ENCODE measurements at regions not wholly inside any gene's neighbourhood (a gene's known extent, or its start where the extent isn't known, plus 50 kb on each side); places are given as distances from the start of the nearest gene placed in this dataset.

GRCh38 chr3:22542311-22542710 is 660.8 kb upstream of the UBE2E2 start:
- no peaks in the 10 kb centered on the region for H3K27me3 Mint-ChIP-seq (ENCODE audit: low read depth)
- no peak overlapping the region for H3K27ac Mint-ChIP-seq
- H3K9me3 Mint-ChIP-seq, result peaks cover 0 to 3% of the 10 kb centered on the region in 2 donors
- H3K36me3 Mint-ChIP-seq (ENCODE audit: insufficient read depth in 2 of 2), result no peaks in the 10 kb centered on the region
- DNase-seq (no peak), ATAC-seq (replicated peaks in 1 of 2) (no peak)
- H3K4me1 Mint-ChIP-seq (ENCODE audit: low read depth), result no peaks in the 10 kb centered on the region
- no peak overlapping the region for H3K4me3 Mint-ChIP-seq

GRCh38 chr3:22555753-22556435 is 647.2 kb upstream of the UBE2E2 start:
- H3K27me3 Mint-ChIP-seq (ENCODE audit: low read depth), result no peaks in the 10 kb centered on the region
- H3K36me3 Mint-ChIP-seq (ENCODE audit: insufficient read depth in 2 of 2), result no peaks in the 10 kb centered on the region
- no peak overlapping the region for H3K27ac Mint-ChIP-seq
- H3K4me1 Mint-ChIP-seq (ENCODE audit: low read depth), result no peaks in the 10 kb centered on the region
- no peak for ATAC-seq (replicated peaks in 1 of 2)
- no peak for DNase-seq
- peaks cover 2% of the 10 kb centered on the region in 2 donors for H3K9me3 Mint-ChIP-seq
- no peak overlapping the region for H3K4me3 Mint-ChIP-seq

GRCh38 chr3:22565393-22565792 is 637.7 kb upstream of the UBE2E2 start:
- DNase-seq (no peak), ATAC-seq (replicated peaks in 1 of 2) (no peak)
- Mint-ChIP-seq H3K36me3 (ENCODE audit: insufficient read depth in 2 of 2) (no peaks in the 10 kb centered on the region), H3K27me3 (ENCODE audit: low read depth) (no peaks in the 10 kb centered on the region), H3K4me3 (no peak overlapping the region), H3K27ac (no peak overlapping the region), H3K9me3 (no peaks in the 10 kb centered on the region), H3K4me1 (ENCODE audit: low read depth) (no peaks in the 10 kb centered on the region)

GRCh38 chr3:22568285-22568684 is 634.8 kb upstream of the UBE2E2 start:
- Mint-ChIP-seq H3K27me3 (ENCODE audit: low read depth) (no peaks in the 10 kb centered on the region), H3K36me3 (ENCODE audit: insufficient read depth in 2 of 2) (no peaks in the 10 kb centered on the region), H3K4me1 (ENCODE audit: low read depth) (no peaks in the 10 kb centered on the region), H3K4me3 (no peak overlapping the region), H3K9me3 (no peaks in the 10 kb centered on the region), H3K27ac (no peak overlapping the region)
- DNase-seq (no peak), ATAC-seq (replicated peaks in 1 of 2) (no peak)

- Mint-ChIP-seq H3K27ac (no peak overlapping the region), H3K4me3 (no peak overlapping the region), H3K4me1 (ENCODE audit: low read depth) (no peaks in the 10 kb centered on the region), H3K36me3 (ENCODE audit: insufficient read depth in 2 of 2) (no peaks in the 10 kb centered on the region), H3K27me3 (ENCODE audit: low read depth) (no peaks in the 10 kb centered on the region), H3K9me3 (no peaks in the 10 kb centered on the region)
- no peak for DNase-seq
- ATAC-seq (replicated peaks in 1 of 2), result no peak
Observed at GRCh38 chr3:22569570-22569969, 633.6 kb upstream of the UBE2E2 start.

- Mint-ChIP-seq H3K27ac (no peak overlapping the region), H3K36me3 (ENCODE audit: insufficient read depth in 2 of 2) (no peaks in the 10 kb centered on the region), H3K4me3 (no peak overlapping the region), H3K4me1 (ENCODE audit: low read depth) (no peaks in the 10 kb centered on the region), H3K9me3 (peaks cover 1 to 4% of the 10 kb centered on the region in 2 donors), H3K27me3 (ENCODE audit: low read depth) (no peaks in the 10 kb centered on the region)
- ATAC-seq (replicated peaks in 1 of 2) (no peak), DNase-seq (no peak)
Observed at GRCh38 chr3:22581007-22581406, 622.1 kb upstream of the UBE2E2 start.

- no peak for ATAC-seq (replicated peaks in 1 of 2)
Observed at GRCh38 chr3:22582266-22582665, 620.9 kb upstream of the UBE2E2 start.

GRCh38 chr3:22585504-22585903 is 617.6 kb upstream of the UBE2E2 start:
- H3K27ac Mint-ChIP-seq, result no peak overlapping the region
- H3K9me3 Mint-ChIP-seq, result peaks cover 0 to 3% of the 10 kb centered on the region in 2 donors
- H3K27me3 Mint-ChIP-seq (ENCODE audit: low read depth), result no peaks in the 10 kb centered on the region
- H3K4me3 Mint-ChIP-seq, result no peak overlapping the region
- no peaks in the 10 kb centered on the region for H3K4me1 Mint-ChIP-seq (ENCODE audit: low read depth)
- DNase-seq, result no peak
- peak; percentile 25 to 58 for ATAC-seq (replicated peaks in 1 of 2)
- no peaks in the 10 kb centered on the region for H3K36me3 Mint-ChIP-seq (ENCODE audit: insufficient read depth in 2 of 2)

More at GRCh38 chr3:22582266-22582665, 620.9 kb upstream of the UBE2E2 start:
- peaks cover 1 to 4% of the 10 kb centered on the region in 2 donors for H3K9me3 Mint-ChIP-seq
- no peaks in the 10 kb centered on the region for H3K36me3 Mint-ChIP-seq (ENCODE audit: insufficient read depth in 2 of 2)
- no peaks in the 10 kb centered on the region for H3K4me1 Mint-ChIP-seq (ENCODE audit: low read depth)
- H3K27ac Mint-ChIP-seq, result no peak overlapping the region
- H3K27me3 Mint-ChIP-seq (ENCODE audit: low read depth), result no peaks in the 10 kb centered on the region
- no peak overlapping the region for H3K4me3 Mint-ChIP-seq
- no peak for DNase-seq

- Mint-ChIP-seq H3K4me1 (ENCODE audit: low read depth) (no peaks in the 10 kb centered on the region), H3K27me3 (ENCODE audit: low read depth) (no peaks in the 10 kb centered on the region), H3K27ac (no peak overlapping the region), H3K4me3 (no peak overlapping the region), H3K36me3 (ENCODE audit: insufficient read depth in 2 of 2) (no peaks in the 10 kb centered on the region), H3K9me3 (peaks cover 0 to 3% of the 10 kb centered on the region in 2 donors)
- ATAC-seq (replicated peaks in 1 of 2) (no peak), DNase-seq (no peak)
Observed at GRCh38 chr3:22585911-22586310, 617.2 kb upstream of the UBE2E2 start.

- ATAC-seq (replicated peaks in 1 of 2) (no peak), DNase-seq (no peak)
- Mint-ChIP-seq H3K27ac (no peak overlapping the region), H3K36me3 (ENCODE audit: insufficient read depth in 2 of 2) (no peaks in the 10 kb centered on the region), H3K9me3 (peaks cover 0 to 3% of the 10 kb centered on the region in 2 donors), H3K4me3 (no peak overlapping the region), H3K4me1 (ENCODE audit: low read depth) (no peaks in the 10 kb centered on the region), H3K27me3 (ENCODE audit: low read depth) (no peaks in the 10 kb centered on the region)
Observed at GRCh38 chr3:22587446-22587845, 615.7 kb upstream of the UBE2E2 start.

- ATAC-seq (replicated peaks in 1 of 2), result no peak
- Mint-ChIP-seq H3K9me3 (peaks cover 8 to 9% of the 10 kb centered on the region in 2 donors), H3K27me3 (ENCODE audit: low read depth) (peaks cover 10% of the 10 kb centered on the region), H3K27ac (peak overlapping the region; percentile 17), H3K4me3 (no peak overlapping the region), H3K4me1 (ENCODE audit: low read depth) (no peaks in the 10 kb centered on the region), H3K36me3 (ENCODE audit: insufficient read depth in 2 of 2) (no peaks in the 10 kb centered on the region)
- no peak for DNase-seq
Observed at GRCh38 chr3:22593638-22594037, 609.5 kb upstream of the UBE2E2 start.

- Mint-ChIP-seq H3K9me3 (peaks cover 8 to 9% of the 10 kb centered on the region in 2 donors), H3K27ac (no peak overlapping the region), H3K27me3 (ENCODE audit: low read depth) (peaks cover 10% of the 10 kb centered on the region), H3K4me3 (no peak overlapping the region), H3K4me1 (ENCODE audit: low read depth) (no peaks in the 10 kb centered on the region), H3K36me3 (ENCODE audit: insufficient read depth in 2 of 2) (no peaks in the 10 kb centered on the region)
- DNase-seq (no peak), ATAC-seq (replicated peaks in 1 of 2) (no peak)
Observed at GRCh38 chr3:22594990-22595389, 608.1 kb upstream of the UBE2E2 start.

- ATAC-seq (replicated peaks in 1 of 2), result no peak
- Mint-ChIP-seq H3K27ac (no peak overlapping the region), H3K9me3 (peaks cover 4% of the 10 kb centered on the region in 2 donors), H3K4me3 (no peak overlapping the region), H3K36me3 (ENCODE audit: insufficient read depth in 2 of 2) (no peaks in the 10 kb centered on the region), H3K27me3 (ENCODE audit: low read depth) (no peaks in the 10 kb centered on the region), H3K4me1 (ENCODE audit: low read depth) (no peaks in the 10 kb centered on the region)
- no peak for DNase-seq
Observed at GRCh38 chr3:22606461-22606860, 596.7 kb upstream of the UBE2E2 start.

- no peak for ATAC-seq (replicated peaks in 1 of 2)
- no peak for DNase-seq
- no peak overlapping the region for H3K4me3 Mint-ChIP-seq
- H3K27ac Mint-ChIP-seq, result no peak overlapping the region
- no peaks in the 10 kb centered on the region for H3K4me1 Mint-ChIP-seq (ENCODE audit: low read depth)
- H3K36me3 Mint-ChIP-seq (ENCODE audit: insufficient read depth in 2 of 2), result no peaks in the 10 kb centered on the region
- H3K9me3 Mint-ChIP-seq, result peaks cover 4% of the 10 kb centered on the region in 2 donors
- no peaks in the 10 kb centered on the region for H3K27me3 Mint-ChIP-seq (ENCODE audit: low read depth)
Observed at GRCh38 chr3:22606938-22607337, 596.2 kb upstream of the UBE2E2 start.
